CMK (cell line): ENCODE measurements at regions not wholly inside any gene's neighbourhood (a gene's known extent, or its start where the extent isn't known, plus 50 kb on each side); places are given as distances from the start of the nearest gene placed in this dataset.
"Not testable (repeated sequence)": the region's sequence is repeated elsewhere in the genome, so short reads cannot be mapped to it uniquely, and the experiment has no call there.

Source experiments
- DNase-seq: peaks from one replicate; pipeline ENCODE4 v3.0.0-alpha.2; 2010; ENCODE audit warnings: low read depth

DNA sequence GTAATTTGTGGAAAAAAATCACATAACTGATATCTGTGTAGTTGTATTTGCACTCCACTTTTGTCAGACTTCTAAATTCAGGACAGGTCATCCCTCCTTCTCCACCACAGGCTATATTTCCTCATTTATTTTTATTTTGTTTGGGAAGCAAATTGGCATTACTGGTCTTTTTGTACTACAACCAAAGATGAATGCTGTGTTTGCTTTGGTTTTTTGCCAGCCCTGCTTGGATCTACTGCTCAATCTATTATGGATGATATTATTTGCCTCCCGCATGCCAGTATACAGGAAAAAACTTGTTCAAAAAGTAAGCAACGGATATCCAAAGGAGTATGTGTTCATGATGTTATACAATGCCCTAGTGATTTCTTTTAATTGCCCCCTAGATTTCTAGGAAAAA lies 948.8 kb downstream of the TRHDE start:
- DNase-seq, result no peak

DNA sequence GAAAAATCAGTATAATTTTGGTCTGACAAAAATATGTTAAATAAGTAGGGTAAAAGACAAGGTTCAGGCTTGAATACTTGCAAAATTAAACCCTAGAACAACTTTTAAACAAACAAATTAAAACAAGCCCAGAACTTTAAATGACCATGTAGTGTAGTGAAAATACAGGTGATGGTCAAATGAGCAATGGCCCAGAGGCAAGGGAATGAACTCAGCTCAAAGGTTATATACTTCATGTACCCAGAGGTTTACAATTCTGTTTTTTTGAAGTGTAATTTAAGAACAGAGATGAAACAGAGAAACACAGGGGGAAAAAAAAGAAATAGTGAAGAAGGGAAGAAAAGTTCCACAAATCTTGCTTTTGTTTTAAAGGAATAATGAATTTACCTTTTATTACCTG lies 949.2 kb downstream of the TRHDE start:
- no peak for DNase-seq

DNA sequence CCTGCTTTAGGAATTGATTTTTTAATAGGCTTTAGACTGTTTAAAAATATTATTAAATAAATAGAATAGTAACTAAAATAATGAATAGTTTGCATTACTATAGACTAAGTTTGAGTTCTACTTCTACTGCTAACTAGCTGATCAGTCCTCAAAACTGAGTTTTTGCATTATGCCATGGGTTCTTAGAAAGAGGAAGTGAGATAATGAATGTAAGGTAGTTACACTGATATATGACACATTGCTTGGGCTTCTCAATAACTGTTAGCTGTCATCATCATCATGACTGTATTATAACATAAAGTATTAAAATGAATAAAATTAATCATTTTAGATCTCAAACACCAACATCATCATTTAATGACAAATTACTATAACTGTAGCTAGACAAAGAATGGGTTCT lies 949.7 kb downstream of the TRHDE start:
- DNase-seq, result no peak

- no peak for DNase-seq
Measured at GRCh38 chr12:73225371-73225937, 953.3 kb downstream of the TRHDE start.

GRCh38 chr12:73225941-73226340 lies 953.8 kb downstream of the TRHDE start:
- DNase-seq, result no peak

DNA sequence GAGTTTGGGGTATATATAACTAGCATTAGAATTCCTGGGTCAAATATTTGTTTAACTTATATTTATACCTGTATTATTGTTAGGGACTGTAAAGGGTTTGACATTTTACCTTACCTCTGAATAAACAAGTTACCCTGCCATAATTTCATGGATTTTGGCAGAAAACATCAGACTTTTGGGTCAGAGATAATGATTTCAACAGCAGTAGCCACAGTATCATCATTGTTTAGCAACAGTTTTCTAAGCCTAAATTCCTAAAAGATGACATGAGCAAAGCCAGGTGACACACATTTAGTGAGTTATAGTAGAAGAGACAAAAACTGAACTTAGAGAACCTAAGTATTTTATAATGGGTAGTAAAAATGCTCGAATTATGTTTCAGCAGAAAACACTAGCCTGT lies 954.4 kb downstream of the TRHDE start:
- DNase-seq, result no peak

GRCh38 chr12:73228828-73229227 lies 956.7 kb downstream of the TRHDE start:
- DNase-seq, result not testable (repeated sequence)

GRCh38 chr12:73235387-73235786 lies 963.2 kb downstream of the TRHDE start:
- DNase-seq, result no peak

GRCh38 chr12:73240110-73240509 lies 967.9 kb downstream of the TRHDE start:
- DNase-seq, result no peak

DNA sequence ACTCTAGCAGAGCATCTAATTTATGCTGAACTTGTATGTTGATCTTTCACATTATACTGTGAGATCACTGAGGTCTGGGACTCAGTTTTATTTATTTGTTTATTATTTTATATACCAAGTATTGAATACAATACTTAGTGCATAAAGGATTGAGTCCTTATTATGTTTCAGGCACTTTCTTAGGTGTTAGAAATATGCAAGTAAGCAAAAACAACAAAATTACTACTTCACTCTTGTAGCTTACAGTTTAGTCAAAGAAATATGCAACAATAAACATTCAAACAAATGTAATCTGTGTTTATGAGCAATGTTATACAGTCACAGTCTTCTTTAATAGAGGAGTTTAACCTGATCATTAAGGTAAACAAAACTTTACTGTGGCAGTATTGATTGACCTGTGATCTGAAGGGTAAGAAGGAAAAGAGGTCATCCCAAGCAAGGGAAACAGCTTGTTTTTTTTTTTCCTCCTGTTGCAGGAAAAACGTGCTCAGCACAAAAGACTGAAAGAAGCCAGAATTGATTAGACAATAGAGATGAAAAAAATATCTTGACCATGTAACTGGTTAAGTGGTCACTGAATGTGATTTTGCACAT lies 990.7 kb downstream of the TRHDE start:
- no peak for DNase-seq

DNA sequence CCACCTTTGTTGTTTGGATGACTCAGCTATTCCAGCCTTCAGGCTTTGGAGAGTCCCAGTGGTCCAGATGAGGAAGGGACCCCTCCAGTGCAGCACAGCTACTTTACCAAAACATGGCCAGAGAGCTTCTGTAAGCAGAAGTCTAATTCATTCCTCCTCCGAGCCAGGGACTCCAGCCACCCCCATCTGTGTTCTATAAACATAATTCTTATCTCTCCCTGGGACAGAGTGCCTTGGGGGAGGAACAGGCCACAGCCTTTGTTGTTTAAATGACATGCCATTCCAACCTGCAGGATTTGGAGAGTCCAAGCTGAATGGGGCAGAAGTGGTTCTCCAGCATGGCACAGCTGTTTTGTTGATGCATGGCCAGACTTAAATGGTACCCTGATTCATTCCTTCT lies 994.0 kb downstream of the TRHDE start:
- no peak for DNase-seq

DNA sequence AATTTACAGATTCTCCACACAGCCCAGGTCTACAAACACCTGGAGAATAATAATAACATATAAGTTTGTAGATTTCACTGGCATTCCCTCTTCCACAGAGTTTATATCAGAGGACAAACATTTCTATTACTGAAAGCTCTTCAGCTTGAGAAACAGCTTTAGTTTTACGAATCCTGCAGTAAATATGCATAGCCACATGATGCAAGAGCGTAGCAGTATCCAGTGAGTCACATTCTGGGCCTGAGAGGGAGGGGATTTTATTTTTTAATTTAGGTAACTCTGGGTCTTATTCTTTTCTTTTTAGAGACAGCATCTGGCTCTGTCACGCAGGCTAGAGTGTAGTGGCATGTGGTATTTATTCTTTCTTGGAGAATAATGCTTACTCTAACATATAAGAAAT lies 1002.8 kb downstream of the TRHDE start:
- no peak for DNase-seq

GRCh38 chr12:73277971-73278370 lies 1005.8 kb downstream of the TRHDE start:
- DNase-seq, result no peak

DNA sequence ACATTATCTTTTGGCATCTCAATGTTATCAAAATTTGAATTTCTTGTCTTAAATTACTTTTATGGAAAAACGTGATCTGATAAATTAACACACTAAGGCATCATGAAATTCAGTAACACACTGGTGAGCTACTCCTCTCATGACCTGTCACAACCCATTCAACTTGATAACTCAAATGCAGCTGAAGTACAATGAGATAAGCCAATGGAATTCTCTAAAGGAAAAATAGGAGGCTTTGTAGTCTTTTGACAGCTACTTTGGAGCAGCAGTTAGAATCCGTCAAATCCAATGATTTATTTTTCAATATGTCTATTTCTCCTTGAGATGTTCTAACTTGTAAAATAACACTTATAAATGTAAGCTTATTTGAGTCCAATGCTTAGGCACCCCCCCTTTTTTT lies 1029.4 kb downstream of the TRHDE start:
- DNase-seq, result no peak

DNA sequence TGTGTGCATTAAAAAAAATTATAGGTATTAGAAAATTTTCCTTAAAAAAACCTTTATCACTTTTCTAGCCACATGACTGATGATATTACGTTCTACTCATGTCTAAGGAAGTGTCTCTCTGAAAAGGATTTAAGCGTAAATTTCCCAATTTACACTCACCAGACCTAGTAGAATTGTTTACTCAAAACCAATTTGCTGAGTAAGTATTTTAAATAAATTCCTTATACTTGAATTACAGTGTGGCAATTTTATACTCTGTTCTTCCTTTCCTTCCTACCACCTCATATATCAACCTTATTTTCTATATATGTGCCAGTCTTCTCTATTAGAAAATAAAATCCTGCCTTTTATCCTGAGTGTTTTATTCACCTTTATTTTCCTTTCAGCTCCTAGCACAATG lies 1035.1 kb downstream of the TRHDE start:
- no peak for DNase-seq

GRCh38 chr12:73308079-73308478 lies 1035.9 kb downstream of the TRHDE start:
- no peak for DNase-seq

DNA sequence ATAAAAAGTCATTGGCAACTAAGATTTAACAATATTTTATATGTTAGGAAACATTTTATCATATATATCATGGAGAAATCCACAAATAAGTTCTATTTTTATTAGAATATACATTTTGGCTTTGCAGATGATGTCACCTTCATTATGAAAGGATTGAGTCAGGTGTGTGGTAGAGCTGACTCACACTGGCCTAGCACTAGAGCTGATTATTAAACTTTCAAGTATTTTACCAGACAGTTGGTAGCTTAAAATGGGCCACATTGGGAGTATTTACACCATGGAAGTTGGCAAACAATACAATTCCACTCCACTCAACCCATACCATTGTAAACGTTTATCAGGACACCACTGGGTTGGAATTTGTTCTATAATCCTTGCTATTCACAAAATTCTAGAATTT lies 1036.6 kb downstream of the TRHDE start:
- DNase-seq, result no peak

GRCh38 chr12:73321319-73321718 lies 1049.1 kb downstream of the TRHDE start:
- DNase-seq, result no peak

- DNase-seq, result no peak
Measured at GRCh38 chr12:73321776-73322175, 1049.6 kb downstream of the TRHDE start.

- DNase-seq, result no peak
Measured at GRCh38 chr12:73330584-73331351, 1058.6 kb downstream of the TRHDE start.

DNA sequence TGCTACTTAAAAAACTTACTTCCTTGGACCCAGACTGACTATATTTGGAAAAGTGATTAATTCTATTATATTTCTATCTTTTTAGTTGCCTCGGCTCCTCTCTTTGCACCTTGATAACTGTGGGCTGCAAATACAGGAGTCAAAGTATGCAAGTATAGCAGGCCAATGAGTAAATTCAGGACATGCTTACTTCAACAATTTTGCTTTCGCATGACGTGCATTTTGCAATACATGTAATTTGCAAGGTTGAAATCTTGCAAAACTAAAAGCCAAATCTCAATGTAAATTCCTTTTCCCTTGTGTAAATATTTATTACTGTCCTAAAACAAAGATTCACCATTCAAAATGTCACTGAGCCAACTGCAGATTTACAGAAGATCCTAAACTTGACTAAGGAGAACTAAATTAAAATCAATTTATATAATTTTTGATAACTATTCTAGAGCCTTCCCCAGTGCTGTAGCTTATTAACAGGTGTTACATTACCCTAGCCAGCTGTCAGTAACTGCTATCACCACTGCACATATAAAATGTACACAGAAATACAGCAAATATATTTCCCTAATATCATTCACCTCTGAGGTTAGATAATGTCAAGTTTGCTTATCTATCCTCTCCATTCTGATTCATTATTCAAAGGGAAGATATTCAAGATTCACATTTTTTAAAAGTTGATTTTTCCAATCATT lies 1069.5 kb downstream of the TRHDE start:
- DNase-seq, result no peak

GRCh38 chr12:73342733-73343132 lies 1070.6 kb downstream of the TRHDE start:
- DNase-seq, result no peak

DNA sequence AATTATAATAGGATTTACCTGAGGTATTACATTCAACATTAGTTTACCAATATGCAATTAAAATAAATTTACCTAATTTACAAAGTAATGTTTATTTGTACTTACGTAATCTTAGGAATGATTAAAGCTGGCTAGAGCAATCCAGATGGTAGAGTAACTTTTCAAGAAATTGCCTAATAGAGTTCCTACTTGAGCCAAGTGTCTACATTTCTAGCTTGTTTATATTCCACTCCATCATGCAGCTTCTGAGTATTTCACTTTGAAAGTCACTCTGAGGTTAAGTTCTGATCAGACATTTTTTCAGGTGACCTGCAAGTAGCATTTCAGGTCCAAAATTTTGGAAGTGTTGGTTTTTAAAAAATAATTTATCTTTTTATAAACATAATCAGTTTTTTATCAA lies 1080.7 kb downstream of the TRHDE start:
- no peak for DNase-seq
